Erythroblast (primary cell): ENCODE measurements at regions not wholly inside any gene's neighbourhood (a gene's known extent, or its start where the extent isn't known, plus 50 kb on each side); places are given as distances from the start of the nearest gene placed in this dataset.

Experiments used
- GATA1 ChIP-seq: IDR thresholded peaks from 2 replicates; pipeline ENCODE4 v1.6.1; 2011; ENCODE audit warnings: low read depth, mild to moderate bottlenecking, control low read depth, low read length, moderate library complexity
- POLR2A ChIP-seq: IDR thresholded peaks from 2 replicates; pipeline ENCODE4 v1.6.1; 2011; ENCODE audit warnings: mild to moderate bottlenecking, low read length

GRCh38 chr15:26197060-26197459 is 333.9 kb upstream of the ATP10A start:
- TF ChIP-seq POLR2A: no peak
- TF ChIP-seq GATA1: no peak
